HG02884 (cell line): ENCODE measurements at regions not wholly inside any gene's neighbourhood (a gene's known extent, or its start where the extent isn't known, plus 50 kb on each side); places are given as distances from the start of the nearest gene placed in this dataset.
"Not testable (repeated sequence)": the region's sequence is repeated elsewhere in the genome, so short reads cannot be mapped to it uniquely, and the experiment has no call there.

Experiments used
- ATAC-seq: cut with Tn5 transposase; IDR thresholded peaks from one replicate; pipeline ENCODE4 v1.9.1; 2021; ENCODE audit warnings: mild to moderate bottlenecking, moderate library complexity; ENCODE audit not compliant: unreplicated experiment

GRCh38 chr18:43793910-43794309 is 516.6 kb upstream of the SYT4 start:
- no peak for ATAC-seq

- ATAC-seq: no peak
Measured at GRCh38 chr18:43794363-43794762, 517.1 kb upstream of the SYT4 start.

GRCh38 chr18:43797347-43797746 is 520.1 kb upstream of the SYT4 start:
- ATAC-seq: no peak

- no peak for ATAC-seq
Measured at GRCh38 chr18:43800584-43800983, 523.3 kb upstream of the SYT4 start.

GRCh38 chr18:43805646-43806194 is 528.4 kb upstream of the SYT4 start:
- no peak for ATAC-seq

GRCh38 chr18:43812627-43813026 is 535.3 kb upstream of the SYT4 start:
- no peak for ATAC-seq

- no peak for ATAC-seq
Measured at GRCh38 chr18:43819397-43819796, 542.1 kb upstream of the SYT4 start.

- no peak for ATAC-seq
Measured at GRCh38 chr18:43819873-43820272, 542.6 kb upstream of the SYT4 start.

- no peak for ATAC-seq
Measured at GRCh38 chr18:43825768-43826167, 548.5 kb upstream of the SYT4 start.

GRCh38 chr18:43826215-43826614 is 548.9 kb upstream of the SYT4 start:
- no peak for ATAC-seq

GRCh38 chr18:43827311-43827710 is 550.0 kb upstream of the SYT4 start:
- ATAC-seq: no peak

- no peak for ATAC-seq
Measured at GRCh38 chr18:43830303-43830702, 553.0 kb upstream of the SYT4 start.

- ATAC-seq: no peak
Measured at GRCh38 chr18:43830947-43831346, 553.7 kb upstream of the SYT4 start.

GRCh38 chr18:43846299-43846698 is 569.0 kb upstream of the SYT4 start:
- ATAC-seq: no peak

GRCh38 chr18:43847164-43848091 is 570.1 kb upstream of the SYT4 start:
- ATAC-seq: no peak

GRCh38 chr18:43849831-43850230 is 572.5 kb upstream of the SYT4 start:
- not testable (repeated sequence) for ATAC-seq

- no peak for ATAC-seq
Measured at GRCh38 chr18:43855376-43855775, 578.1 kb upstream of the SYT4 start.

GRCh38 chr18:43863180-43863579 is 585.9 kb upstream of the SYT4 start:
- no peak for ATAC-seq

- ATAC-seq: no peak
Measured at GRCh38 chr18:43866696-43867095, 589.4 kb upstream of the SYT4 start.

- ATAC-seq: no peak
Measured at GRCh38 chr18:43868497-43868995, 591.3 kb upstream of the SYT4 start.

- no peak for ATAC-seq
Measured at GRCh38 chr18:43869451-43870008, 592.2 kb upstream of the SYT4 start.

- ATAC-seq: no peak
Measured at GRCh38 chr18:43870626-43871025, 593.3 kb upstream of the SYT4 start.
